ENCODE measurements at regions not wholly inside any gene's neighbourhood (a gene's known extent, or its start where the extent isn't known, plus 50 kb on each side); places are given as distances from the start of the nearest gene placed in this dataset.

- no peak overlapping the region for H2BK15ac ChIP-seq (ENCODE audit: low read depth, low read length)
- no peaks in the 10 kb centered on the region for H3K27me3 ChIP-seq (ENCODE audit: insufficient read depth, low read length)
- no peak overlapping the region for H3K9ac ChIP-seq (ENCODE audit: extremely low read depth, insufficient read length, low read length)
- H3K79me1 ChIP-seq (ENCODE audit: insufficient read depth, low read depth, low read length, poor library complexity, severe bottlenecking), result no peaks in the 10 kb centered on the region
- H4K91ac ChIP-seq (ENCODE audit: insufficient read length, low read depth, low read length), result no peak overlapping the region
- no peaks in the 10 kb centered on the region for H4K20me1 ChIP-seq (ENCODE audit: control insufficient read depth, insufficient read depth, insufficient read length)
- no peak overlapping the region for H2AK5ac ChIP-seq (ENCODE audit: insufficient read length, low read length)
- no peak overlapping the region for H2BK5ac ChIP-seq (ENCODE audit: insufficient read length, low read length)
- H3K4me2 ChIP-seq (ENCODE audit: insufficient read depth, insufficient read length, low read length), result no peak overlapping the region
- Mint-ChIP-seq H3K4me3 (no peak overlapping the region), H3K27ac (no peak overlapping the region), H3K4me1 (peaks cover 9 to 11% of the 10 kb centered on the region in 2 experiments; a peak in 2 of 4 replicates), H3K27me3 (ENCODE audit: low read depth) (peaks cover 1% of the 10 kb centered on the region), H3K9me3 (peaks cover 20 to 24% of the 10 kb centered on the region in 2 experiments), H3K36me3 (ENCODE audit: insufficient read depth in 1 of 3, low read depth in 3 of 3) (peaks cover 5 to 21% (median 7%) of the 10 kb centered on the region in 3 experiments)
- H3K27ac ChIP-seq (ENCODE audit: insufficient read length, low read depth, low read length), result no peak overlapping the region
- no peaks in the 10 kb centered on the region for H3K23me2 ChIP-seq (ENCODE audit: insufficient read length, low read depth, low read length, poor library complexity, severe bottlenecking)
- H3K4ac ChIP-seq (ENCODE audit: low read depth, low read length), result no peak overlapping the region
- H3K56ac ChIP-seq (ENCODE audit: insufficient read length, low read depth, low read length), result no peak overlapping the region
- TF ChIP-seq CTCF (conservative IDR thresholded peaks at IDR 0.05), result no peak
- no peak overlapping the region for H3K18ac ChIP-seq (ENCODE audit: insufficient read length, low read depth, low read length)
- no peak overlapping the region for H2BK12ac ChIP-seq (ENCODE audit: insufficient read length, low read depth, low read length)
- H2BK20ac ChIP-seq (ENCODE audit: low read depth, low read length, poor library complexity, severe bottlenecking), result no peak overlapping the region
- peaks cover 4% of the 10 kb centered on the region for H3K9me3 ChIP-seq (ENCODE audit: control insufficient read depth, low read depth, low read length)
- no peak overlapping the region for H3K14ac ChIP-seq (ENCODE audit: insufficient read depth, low read length)
- H2AFZ ChIP-seq (ENCODE audit: low read length), result no peak overlapping the region
- H3K23ac ChIP-seq (ENCODE audit: insufficient read length, low read depth, low read length), result no peak overlapping the region
- H3T11ph ChIP-seq (ENCODE audit: low read length), result no peak overlapping the region
- no peaks in the 10 kb centered on the region for H3K79me2 ChIP-seq (ENCODE audit: insufficient read depth, low read length)
- H3K4me1 ChIP-seq (ENCODE audit: insufficient read depth, low read length), result no peaks in the 10 kb centered on the region; the same call in 1 of the 2 replicates
- DNase-seq, result no peak
- no peak overlapping the region for H4K8ac ChIP-seq (replicated peaks; ENCODE audit: insufficient read length, low read depth, low read length)
- H2BK120ac ChIP-seq (ENCODE audit: low read depth, low read length, poor library complexity, severe bottlenecking), result no peak overlapping the region
- H4K5ac ChIP-seq (ENCODE audit: insufficient read length, low read depth, low read length), result no peak overlapping the region
Observed at GRCh38 chr12:94026596-94026995, 121.8 kb upstream of the PLXNC1 start.

Measured in H9 (cell line).